Ammon's horn (tissue), 1 donor: ENCODE measurements at regions not wholly inside any gene's neighbourhood (a gene's known extent, or its start where the extent isn't known, plus 50 kb on each side); places are given as distances from the start of the nearest gene placed in this dataset.

Experiments
- DNase-seq: peaks from one replicate; pipeline ENCODE4 v3.0.0-alpha.2; 2016; ENCODE audit warnings: low spot score

DNA sequence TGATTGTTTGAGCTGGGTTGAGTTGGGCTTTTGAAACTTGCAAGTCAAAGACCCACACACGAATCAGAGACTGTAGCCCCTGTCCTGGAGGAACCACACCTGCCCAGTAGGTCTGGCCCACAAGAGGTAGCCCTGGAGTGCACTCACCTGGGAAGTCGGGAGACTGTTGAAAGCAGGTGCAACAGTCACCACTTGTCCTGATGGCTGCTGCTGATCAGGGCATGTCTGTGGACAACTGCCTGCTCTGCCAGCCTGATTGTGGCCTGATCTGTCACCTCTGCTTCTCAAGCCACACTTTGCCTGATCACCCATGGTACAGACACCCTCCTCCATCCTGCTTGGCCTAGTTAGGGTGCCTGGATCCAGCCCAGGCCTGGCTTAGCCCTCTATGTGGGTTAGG lies 105.0 kb upstream of the HAAO start:
- no peak for DNase-seq

DNA sequence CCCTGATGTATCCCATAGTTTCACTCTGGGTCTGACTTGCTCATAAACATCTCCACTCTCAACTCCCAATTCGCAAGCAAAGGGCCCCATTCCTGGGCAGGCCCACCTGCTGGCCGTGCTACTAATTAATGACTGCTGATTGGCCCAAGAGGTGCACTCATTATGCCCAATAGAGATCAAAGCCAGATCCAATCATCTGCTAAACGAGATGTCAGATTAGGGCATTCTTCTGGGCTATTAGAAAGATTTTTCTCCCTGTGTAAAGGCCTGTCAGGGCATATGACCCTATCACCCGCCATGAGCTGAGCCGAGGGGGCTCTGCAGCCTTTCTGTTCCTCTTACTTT lies 103.4 kb upstream of the HAAO start:
- DNase-seq, result no peak

GRCh38 chr2:42895134-42895790 lies 102.9 kb upstream of the HAAO start:
- no peak for DNase-seq

DNA sequence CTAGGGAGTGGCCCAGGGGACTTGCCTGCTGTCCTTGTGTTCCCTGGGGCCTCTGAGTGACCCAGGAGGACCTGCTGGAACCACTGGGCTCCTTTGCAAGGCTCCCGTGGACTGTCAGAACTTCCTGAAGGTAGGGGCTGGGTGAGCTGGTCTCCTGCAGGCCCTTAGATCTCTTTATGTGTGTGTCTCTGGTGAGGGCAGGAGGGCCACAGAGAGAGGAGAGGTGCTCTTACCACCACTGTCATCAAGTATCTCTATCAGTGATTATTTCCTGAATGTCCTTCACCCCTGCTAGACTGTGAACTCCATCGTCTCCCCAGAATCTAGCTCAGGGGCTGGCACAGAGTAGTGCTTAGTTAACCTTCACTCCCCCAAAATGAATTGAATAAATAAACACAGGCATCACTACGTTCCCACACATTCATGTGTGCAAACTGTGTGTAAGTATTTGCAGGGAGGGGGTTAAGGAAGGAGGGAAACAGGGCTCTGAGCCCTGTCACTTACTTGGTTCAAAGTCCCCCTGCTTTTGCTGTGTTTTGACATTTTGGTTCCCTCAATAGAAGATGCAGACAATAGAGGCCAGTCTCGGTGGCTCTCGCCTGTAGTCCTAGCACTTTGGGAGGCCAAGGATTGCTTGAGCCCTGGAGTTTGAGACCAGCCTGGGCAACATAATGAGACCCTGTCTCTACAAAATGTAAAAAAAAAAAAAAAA lies 100.8 kb upstream of the HAAO start:
- no peak for DNase-seq

DNA sequence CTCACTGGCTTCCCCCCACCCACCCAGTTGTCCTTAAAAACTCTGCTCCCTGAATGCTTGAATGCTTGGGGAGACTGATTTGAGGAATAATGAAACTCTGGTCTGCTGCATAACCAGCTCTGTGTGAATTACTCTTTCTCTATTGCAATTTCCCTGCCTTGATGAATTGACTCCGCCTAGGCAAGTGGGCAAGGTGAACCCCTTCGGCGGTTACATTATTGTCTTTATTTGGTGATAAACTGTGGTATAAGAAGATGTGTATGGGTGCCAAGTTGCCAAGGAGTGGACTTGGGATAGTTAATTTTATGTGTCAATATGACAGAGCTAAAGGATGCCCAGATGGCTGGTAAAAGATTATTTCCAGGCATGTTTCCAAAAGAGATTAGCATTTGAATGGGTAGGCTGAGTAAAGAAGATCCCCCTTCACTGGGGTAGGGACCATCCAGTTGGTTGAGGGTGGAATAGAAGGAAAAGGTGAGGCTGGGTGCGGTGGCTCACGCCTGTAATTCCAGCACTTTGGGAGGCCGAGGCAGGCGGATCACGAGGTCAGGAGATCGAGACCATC lies 98.5 kb upstream of the HAAO start:
- DNase-seq, result no peak

DNA sequence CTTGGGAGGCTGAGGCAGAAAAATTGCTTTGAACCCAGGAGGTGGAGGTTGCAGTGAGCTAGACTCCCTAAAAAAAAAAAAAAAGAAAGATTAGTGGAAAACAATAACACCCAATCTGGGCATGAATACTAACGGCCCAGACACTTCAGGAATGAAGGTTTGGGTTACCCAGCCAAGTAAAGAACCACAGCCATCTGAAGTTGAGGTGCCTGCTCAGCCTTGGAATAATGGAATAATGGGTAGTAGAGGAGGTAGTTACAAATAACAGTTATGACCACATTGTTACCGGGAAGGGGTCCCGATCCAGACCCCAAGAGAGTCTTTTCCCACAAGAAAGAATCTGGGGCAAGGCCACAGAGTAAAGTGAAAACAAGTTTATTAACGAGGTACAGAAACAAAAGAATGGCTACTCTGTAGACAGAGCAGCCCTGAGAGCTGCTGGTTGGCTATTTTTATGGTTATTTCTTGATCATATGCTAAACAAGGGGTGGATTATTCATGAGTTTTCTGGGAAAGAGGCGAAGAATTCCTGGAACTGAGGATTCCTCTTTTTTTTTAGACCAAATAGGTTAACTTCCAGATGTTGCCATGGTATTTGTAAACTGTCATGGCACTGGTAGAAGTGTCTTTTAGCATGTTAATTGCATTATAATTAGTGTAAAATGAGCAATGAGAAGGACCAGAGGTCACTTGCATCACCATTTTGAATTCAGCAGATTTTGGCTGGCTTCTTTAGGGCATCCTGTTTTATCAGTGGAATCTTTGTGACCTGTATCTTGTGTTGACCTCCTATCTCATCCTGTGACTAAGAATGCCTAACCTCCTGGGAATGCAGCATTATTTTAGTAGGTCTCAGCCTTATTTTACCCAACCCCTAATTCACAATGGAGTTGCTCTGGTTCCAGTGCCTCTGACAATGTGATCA lies 96.2 kb upstream of the HAAO start:
- no peak for DNase-seq

GRCh38 chr2:42886921-42887320 lies 94.5 kb upstream of the HAAO start:
- DNase-seq, result no peak

- no peak for DNase-seq
These were observed 90.4 kb upstream of the HAAO start for GRCh38 chr2:42882756-42883155.

DNA sequence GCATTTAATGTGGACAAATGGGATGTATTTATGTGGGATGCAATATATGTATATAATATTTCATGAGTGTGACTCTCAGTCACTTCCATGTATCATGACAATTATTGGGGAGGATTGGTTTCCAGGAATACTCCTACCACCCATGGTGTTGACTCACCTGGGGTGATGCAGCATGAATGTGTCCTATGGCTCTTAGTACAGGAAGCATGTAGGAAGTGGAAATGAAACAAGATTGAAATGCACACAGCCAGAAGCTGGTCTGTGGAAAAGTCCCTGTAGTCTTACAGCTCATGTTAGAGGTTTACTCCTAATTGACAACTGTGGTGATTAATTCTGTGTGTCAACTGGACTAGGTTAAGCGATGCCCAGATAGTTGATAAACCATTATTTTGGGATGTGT lies 89.3 kb upstream of the HAAO start:
- DNase-seq, result no peak

- no peak for DNase-seq
These were observed 88.6 kb upstream of the HAAO start for GRCh38 chr2:42880738-42881690.

GRCh38 chr2:42879913-42880737 lies 87.7 kb upstream of the HAAO start:
- no peak for DNase-seq

DNA sequence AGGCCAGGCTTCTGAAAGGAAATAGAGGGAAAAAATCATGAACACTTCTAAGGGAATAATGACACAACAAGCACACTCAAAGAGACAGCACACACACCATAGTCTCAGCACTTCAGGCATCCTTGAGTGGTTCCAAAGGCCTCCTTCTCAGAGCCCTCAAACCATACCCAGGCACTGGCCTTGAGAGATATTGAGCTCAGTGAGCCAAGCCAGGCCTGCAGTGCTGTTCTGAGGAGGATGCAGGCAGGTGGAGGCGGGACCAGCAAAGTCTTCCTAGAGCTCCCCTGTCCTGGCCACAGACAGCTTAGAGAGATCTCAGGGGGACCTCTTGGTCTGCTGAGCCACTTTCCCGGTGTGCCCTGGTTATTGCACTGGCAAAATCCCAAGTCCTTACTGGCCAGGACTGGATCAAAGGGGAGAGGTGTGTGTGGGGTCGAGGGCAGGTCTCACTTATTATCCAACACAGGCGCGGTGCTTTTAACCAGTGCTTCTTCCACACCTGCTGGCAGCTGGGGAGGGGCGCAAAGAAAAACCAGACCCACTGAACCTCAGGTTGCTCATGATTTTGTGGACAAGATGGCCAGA lies 86.8 kb upstream of the HAAO start:
- DNase-seq, result no peak

GRCh38 chr2:42878581-42878980 lies 86.2 kb upstream of the HAAO start:
- no peak for DNase-seq

DNA sequence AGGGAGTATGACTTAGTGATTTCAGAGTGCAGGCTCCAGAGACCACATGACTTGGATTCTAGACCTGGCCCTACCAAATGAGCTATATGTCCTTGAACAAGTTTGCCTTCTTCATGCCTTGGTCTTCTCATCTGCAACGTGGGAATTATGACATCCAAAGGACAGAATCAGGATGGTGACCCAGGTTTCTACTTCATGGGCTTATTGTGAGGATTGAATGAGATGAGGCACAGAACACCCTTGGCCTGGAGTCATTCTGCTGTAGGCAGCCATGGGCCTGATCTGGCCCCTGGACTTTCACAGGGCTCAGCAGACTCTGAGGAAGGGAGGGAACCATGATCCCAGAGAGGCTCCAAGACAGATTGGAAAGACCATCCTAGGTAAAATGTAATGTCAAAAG lies 85.6 kb upstream of the HAAO start:
- no peak for DNase-seq

- DNase-seq, result no peak
These were observed 85.1 kb upstream of the HAAO start for GRCh38 chr2:42877511-42877910.

DNA sequence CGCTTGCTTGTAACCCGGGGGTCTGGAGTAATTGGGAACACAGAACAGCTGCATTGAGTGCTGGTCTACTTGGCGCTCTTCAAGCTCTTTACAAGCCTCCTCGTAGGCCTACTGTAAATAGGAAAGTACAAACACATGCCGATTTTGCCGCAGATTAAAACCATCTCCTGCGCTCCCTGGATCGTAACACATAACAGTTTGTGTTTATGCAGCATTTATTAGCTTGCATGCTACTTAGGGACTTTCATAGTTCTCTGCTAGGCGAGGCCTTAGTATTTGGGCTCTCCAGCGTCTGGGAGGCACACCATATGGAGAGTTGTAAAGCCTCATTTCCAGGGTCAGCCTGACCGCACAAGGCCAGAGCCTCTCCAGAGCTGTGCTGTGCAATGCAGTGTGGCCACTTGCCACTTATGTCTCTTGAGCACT lies 84.0 kb upstream of the HAAO start:
- DNase-seq, result no peak

- DNase-seq, result no peak
These were observed 83.5 kb upstream of the HAAO start for GRCh38 chr2:42875880-42876279.

DNA sequence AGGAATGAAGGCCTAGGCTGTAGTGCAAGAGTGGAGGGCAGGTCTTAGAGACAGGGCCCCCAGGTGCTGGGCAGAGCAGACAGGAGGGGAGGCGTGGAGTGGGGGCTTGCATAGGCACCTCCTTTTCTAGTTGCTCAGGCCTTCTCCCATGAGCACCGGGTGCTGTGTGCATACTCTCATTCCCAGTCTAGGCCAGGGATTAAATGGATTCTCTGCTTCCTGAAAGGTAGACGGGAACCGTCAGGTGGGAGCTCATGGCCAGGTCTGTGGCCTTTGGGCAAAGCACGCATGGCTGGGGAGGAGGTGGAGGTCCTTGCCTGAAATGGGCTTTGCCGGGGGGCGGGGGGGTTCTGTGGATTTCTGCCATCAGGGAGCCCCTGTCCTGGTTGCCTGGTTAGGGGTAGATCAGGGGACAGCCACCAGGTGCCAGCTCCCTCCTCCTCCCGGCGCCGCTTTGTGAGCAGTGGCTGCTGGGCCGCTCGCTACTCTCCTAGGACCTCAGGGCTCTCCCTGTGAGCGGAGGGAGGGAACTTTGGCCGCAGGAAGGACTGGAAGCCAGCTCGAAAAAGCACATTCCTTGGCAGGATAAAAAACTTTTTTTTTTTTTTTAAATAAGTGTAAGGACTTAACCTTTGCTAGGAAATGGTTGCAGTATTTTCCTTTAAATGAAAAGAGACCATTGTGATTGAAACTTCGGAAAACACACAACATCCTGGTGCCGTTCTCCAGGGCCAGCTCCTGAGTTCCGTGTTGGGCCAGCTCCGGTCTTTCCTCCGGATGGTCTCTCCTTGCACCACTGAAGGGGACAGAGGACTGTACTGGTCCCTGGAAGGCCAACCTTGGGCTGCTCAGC lies 82.8 kb upstream of the HAAO start:
- no peak for DNase-seq

DNA sequence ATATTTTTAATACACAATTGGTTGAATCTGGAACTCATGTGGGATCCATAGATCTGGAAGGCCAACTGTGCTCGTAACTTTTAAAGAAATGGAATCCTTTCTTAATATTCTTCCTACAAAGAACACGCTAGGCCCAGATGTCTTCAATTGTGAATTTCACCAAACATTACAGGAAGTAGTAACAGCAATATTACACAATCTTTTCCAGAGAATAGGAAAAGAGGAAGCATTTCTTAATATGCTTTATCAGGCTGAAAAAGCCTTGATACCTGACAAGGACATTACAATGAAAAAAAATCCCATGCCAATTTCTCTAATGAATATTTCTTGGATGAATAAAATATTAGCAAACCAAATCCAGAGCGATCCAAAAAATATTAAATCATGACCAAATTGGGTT lies 80.3 kb upstream of the HAAO start:
- DNase-seq, result no peak
